ENCODE measurements at regions not wholly inside any gene's neighbourhood (a gene's known extent, or its start where the extent isn't known, plus 50 kb on each side); places are given as distances from the start of the nearest gene placed in this dataset.

DNA sequence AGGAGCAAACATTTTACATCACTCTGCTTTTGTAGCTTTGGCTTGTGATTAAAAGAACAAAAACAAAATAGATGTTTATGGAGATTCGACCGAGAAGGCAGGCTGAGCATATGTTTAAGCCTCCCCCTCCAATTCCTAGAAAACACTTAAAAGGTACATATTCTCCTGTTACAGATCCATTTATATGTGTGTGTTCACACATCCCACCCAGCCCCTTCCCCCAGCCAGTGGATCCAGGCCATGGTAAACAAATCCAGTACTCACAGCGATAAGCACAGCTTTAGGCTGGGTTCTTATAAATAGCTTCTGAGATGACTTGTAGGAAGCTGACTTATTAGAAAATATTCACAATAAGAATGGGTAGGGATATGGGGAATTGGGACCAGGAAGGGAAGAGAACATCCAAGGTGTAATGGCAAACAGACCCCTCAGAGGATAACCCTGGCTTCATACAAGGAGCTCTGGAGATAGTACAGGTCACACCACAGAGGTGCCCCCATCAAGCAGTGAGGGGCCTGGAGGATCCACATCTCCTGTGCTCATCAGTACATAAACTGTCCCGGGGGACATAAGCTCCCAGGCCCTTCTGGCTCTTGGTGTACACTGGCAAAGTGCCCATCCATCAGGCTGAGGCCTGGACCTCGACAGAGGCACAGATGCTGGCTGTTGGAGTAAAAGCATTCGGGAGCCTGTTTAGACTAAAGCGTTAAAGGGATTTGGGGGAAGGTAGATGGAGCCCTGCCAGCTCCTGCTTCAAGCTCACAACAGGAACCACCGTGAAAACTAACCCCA is 70.0 kb upstream of the UBE2E1 start:
- ChIA-PET CTCF (no interaction called here), POLR2A (ENCODE audit: low non-redundant PET) (no interaction called here)
- DNase-seq (ENCODE audit: low spot score): no peak
- TF ChIP-seq, protein P1, sequence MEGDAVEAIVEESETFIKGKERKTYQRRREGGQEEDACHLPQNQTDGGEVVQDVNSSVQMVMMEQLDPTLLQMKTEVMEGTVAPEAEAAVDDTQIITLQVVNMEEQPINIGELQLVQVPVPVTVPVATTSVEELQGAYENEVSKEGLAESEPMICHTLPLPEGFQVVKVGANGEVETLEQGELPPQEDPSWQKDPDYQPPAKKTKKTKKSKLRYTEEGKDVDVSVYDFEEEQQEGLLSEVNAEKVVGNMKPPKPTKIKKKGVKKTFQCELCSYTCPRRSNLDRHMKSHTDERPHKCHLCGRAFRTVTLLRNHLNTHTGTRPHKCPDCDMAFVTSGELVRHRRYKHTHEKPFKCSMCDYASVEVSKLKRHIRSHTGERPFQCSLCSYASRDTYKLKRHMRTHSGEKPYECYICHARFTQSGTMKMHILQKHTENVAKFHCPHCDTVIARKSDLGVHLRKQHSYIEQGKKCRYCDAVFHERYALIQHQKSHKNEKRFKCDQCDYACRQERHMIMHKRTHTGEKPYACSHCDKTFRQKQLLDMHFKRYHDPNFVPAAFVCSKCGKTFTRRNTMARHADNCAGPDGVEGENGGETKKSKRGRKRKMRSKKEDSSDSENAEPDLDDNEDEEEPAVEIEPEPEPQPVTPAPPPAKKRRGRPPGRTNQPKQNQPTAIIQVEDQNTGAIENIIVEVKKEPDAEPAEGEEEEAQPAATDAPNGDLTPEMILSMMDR (conservative IDR thresholded peaks at IDR 0.05; ENCODE audit: low read depth): no peak
- no peak overlapping the region for H3K27ac ChIP-seq

DNA sequence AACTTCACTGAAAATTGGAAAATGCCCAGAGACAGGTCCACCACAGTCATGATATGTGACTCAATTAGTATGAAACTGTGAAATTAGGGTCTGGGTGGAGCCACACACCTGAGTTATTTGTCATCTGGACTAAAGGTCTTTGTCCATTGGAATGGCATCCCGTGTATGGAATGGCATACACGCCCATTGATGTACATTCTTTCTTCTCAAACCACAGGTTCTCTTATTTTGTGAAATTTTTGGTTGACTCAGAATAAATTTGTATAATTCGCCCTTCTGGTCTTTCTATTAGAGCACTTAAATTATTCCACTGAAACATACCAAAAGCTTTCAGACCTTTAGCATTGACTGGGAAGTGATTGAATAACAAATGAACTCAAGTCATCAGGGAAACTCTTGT is 66.8 kb upstream of the UBE2E1 start:
- DNase-seq (ENCODE audit: low spot score): peak; percentile 54
- TF ChIP-seq, protein P1 (conservative IDR thresholded peaks at IDR 0.05; ENCODE audit: low read depth): no peak
- ChIA-PET POLR2A (ENCODE audit: low non-redundant PET) (no interaction called here), CTCF (no interaction called here)
- H3K27ac ChIP-seq: no peak overlapping the region

DNA sequence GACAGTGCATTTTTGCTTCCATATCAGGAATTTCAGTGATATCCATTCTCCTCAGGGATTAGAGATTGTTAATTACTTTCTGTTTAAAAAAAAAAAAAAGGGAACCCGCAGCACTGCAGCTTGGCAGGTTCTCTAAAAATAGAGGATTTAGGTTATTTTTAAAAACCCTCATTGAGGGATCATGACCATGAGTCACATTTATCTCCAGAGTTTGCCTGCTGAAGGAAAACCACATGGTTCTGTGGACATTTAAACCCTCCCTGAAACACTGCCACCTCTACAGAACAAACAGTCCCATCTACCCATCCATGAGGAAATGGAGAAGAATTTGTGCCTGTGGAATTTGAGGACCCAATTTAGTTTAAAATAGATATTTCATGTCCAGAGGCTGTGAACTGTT is 66.2 kb upstream of the UBE2E1 start:
- DNase-seq (ENCODE audit: low spot score): no peak
- CTCF ChIA-PET: no interaction called here
- TF ChIP-seq, protein P1 (conservative IDR thresholded peaks at IDR 0.05; ENCODE audit: low read depth): no peak
- POLR2A ChIA-PET (ENCODE audit: low non-redundant PET): no interaction called here
- H3K27ac ChIP-seq: no peak overlapping the region

DNA sequence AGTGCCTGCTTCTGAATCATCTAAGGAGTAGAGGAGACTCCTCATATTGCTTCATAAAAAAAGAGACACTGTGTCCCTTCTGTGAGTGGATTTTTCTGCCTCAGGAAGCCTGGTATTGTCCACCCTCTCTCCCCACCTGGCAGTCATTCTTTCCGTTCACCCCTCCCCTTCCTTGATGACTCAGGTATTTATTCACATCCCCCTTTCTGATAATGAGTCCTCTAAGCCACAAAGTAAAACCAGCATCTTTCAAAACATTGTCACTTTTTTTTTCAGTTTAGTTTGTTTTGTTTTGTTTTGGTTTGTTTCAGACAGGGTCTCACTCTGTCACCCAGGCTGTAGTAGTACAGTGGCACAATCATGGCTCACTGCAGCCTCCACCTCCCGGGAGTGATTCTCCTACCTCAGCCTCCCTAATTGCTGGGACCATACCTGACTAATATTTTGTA is 65.2 kb upstream of the UBE2E1 start:
- H3K27ac ChIP-seq: peak overlapping the region; percentile 88
- CTCF ChIA-PET: interaction anchor here (0.6 kb wide), 1 partner anchor 602 kb away, joined by 3 read pairs; no protein-coding TSS in a partner anchor
- DNase-seq (ENCODE audit: low spot score): peak; percentile 65
- POLR2A ChIA-PET (ENCODE audit: low non-redundant PET): no interaction called here
- TF ChIP-seq, protein P1 (conservative IDR thresholded peaks at IDR 0.05; ENCODE audit: low read depth): no peak

DNA sequence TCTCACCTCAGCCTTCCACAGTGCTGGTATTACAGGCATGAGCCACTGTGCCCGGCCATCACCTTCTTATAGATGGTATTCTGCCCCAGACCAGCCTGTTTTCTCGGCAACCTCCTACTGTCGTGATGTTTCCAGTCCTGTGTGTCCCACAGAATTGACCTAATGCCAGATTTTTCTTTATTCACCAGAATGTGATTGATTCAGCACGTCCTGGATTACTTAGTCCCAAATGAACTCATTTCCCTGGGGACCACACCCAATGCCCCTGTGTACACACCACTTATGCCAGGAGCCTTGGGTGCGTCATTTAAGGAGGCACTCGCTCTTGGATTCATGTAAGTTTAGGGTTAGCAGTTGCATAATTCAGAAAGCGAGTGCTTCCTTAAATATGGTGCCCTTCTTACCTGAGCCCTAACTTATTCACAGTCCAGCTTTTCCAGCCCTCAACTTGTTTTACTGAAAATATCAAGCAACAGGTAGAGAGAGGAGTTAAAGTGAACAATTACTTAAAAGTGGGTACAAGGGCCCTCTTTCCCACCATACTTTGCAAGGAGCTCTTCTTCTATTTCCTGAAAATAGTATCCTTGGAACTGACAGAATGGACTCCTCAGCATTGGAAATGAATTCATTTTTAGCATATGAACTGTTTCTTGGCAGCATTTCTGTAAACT is 64.6 kb upstream of the UBE2E1 start:
- CTCF ChIA-PET: interaction anchor here (0.6 kb wide), 1 partner anchor 603 kb away, joined by 3 read pairs; no protein-coding TSS in a partner anchor
- DNase-seq (ENCODE audit: low spot score): peak; percentile 81
- peak overlapping the region; percentile 88 for H3K27ac ChIP-seq
- TF ChIP-seq, protein P1 (conservative IDR thresholded peaks at IDR 0.05; ENCODE audit: low read depth): no peak
- POLR2A ChIA-PET (ENCODE audit: low non-redundant PET): no interaction called here

DNA sequence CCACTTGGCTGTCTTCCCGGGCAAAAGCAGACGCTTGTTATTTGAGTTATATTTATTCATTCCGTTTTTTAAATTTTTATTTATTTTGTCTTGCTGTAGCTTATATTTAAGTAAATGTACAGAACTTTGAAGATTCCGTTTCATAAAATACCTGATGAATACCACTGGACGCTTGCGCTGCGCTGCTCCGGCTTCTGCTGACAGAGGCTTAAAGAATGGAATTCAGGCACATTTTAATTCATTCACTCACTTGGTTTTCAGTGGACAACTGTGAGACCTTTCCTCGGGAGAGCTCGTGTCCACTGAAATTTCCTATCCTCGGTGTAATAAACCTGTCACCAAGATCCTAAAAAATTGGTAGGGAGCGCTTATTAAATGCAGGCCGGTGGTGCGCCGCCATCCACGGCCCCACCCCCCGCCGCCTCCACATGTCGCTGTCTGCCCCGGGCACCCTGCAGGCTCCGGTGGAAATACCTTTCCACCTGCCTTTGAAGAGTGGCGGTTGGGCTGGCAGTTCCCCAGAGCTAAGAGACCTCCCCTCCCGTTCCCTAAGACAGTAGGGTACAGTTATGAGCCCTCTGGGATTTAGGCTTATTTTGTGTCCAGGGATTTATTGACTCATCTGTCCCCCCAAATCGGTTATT is 62.5 kb upstream of the UBE2E1 start:
- TF ChIP-seq, protein P1 (conservative IDR thresholded peaks at IDR 0.05; ENCODE audit: low read depth): no peak
- ChIA-PET POLR2A (ENCODE audit: low non-redundant PET) (no interaction called here), CTCF (interaction anchor here (0.6 kb wide), 1 partner anchor 102 kb away, joined by 4 read pairs; no protein-coding TSS in a partner anchor)
- no peak overlapping the region for H3K27ac ChIP-seq
- DNase-seq (ENCODE audit: low spot score): no peak
